WTC11 (cell line): ENCODE measurements at regions not wholly inside any gene's neighbourhood (a gene's known extent, or its start where the extent isn't known, plus 50 kb on each side); places are given as distances from the start of the nearest gene placed in this dataset.

Experiments
- ATAC-seq: fragments of 200-7000 bp; cut with Tn5 transposase; 2 replicates; pipeline ENCODE4 v1.10.0; 2021; ENCODE audit warnings: mild to moderate bottlenecking, moderate library complexity
- CTCF ChIA-PET: fragments of 300-600 bp; sonication (Branson Sonifier 250); formaldehyde crosslinking; loops from one replicate; lab custom pipeline; 2021; ENCODE audit warnings: antibody characterized with exemption; lab: Charles Lee
- POLR2A ChIA-PET: fragments of 350-600 bp; sonication (Branson Sonifier 250); formaldehyde crosslinking; loops from one replicate; lab custom pipeline; 2021; ENCODE audit warnings: antibody characterized with exemption; lab: Charles Lee
- DNase-seq: peaks from one replicate; pipeline ENCODE4 v3.0.0; 2021; ENCODE audit warnings: low spot score
- H3K27ac Mint-ChIP-seq: 2 replicates; pipeline ENCODE4 v1.8.0; 2021; ENCODE audit warnings: mixed read lengths
- H3K27me3 Mint-ChIP-seq: 2 replicates; pipeline ENCODE4 v1.8.0; 2021; ENCODE audit warnings: low read depth, mild to moderate bottlenecking, moderate library complexity, mixed read lengths
- H3K36me3 Mint-ChIP-seq: 2 replicates; pipeline ENCODE4 v1.8.0; 2021; ENCODE audit warnings: mixed read lengths
- H3K4me1 Mint-ChIP-seq: 2 replicates; pipeline ENCODE4 v1.8.0; 2022; ENCODE audit warnings: mixed read lengths
- H3K4me3 Mint-ChIP-seq: 2 replicates; pipeline ENCODE4 v1.8.0; 2021; ENCODE audit warnings: mild to moderate bottlenecking, moderate library complexity, mixed read lengths
- H3K9me3 Mint-ChIP-seq: 2 replicates; pipeline ENCODE4 v1.8.0; 2021; ENCODE audit warnings: mixed read lengths
- ATF1 ChIP-seq: sonication (generic); formaldehyde crosslinking; IDR thresholded peaks from 2 replicates; pipeline ENCODE4 v1.8.1; 2023; ENCODE audit warnings: mild to moderate bottlenecking, moderate library complexity, missing genetic modification reagents
- CREM ChIP-seq: sonication (generic); formaldehyde crosslinking; IDR thresholded peaks from 2 replicates; pipeline ENCODE4 v1.8.1; 2022; ENCODE audit warnings: mild to moderate bottlenecking, missing genetic modification reagents, moderate library complexity
- E2F1 ChIP-seq: sonication (generic); formaldehyde crosslinking; IDR thresholded peaks from 2 replicates; pipeline ENCODE4 v1.8.0; 2022; ENCODE audit warnings: mild to moderate bottlenecking, missing genetic modification reagents
- ELF4 ChIP-seq: sonication (generic); formaldehyde crosslinking; IDR thresholded peaks from 2 replicates; pipeline ENCODE4 v1.8.1; 2022; ENCODE audit warnings: low read depth, mild to moderate bottlenecking, moderate library complexity, missing genetic modification reagents
- EMX1 ChIP-seq: fragments of 250-450 bp; sonication (Bioruptor Pico); IDR thresholded peaks from 2 replicates; pipeline ENCODE4 v1.8.0; 2021; ENCODE audit warnings: mild to moderate bottlenecking
- FOXP1 ChIP-seq: sonication (generic); formaldehyde crosslinking; IDR thresholded peaks from 2 replicates; pipeline ENCODE4 v1.8.0; 2022; ENCODE audit warnings: missing genetic modification reagents, mild to moderate bottlenecking, moderate library complexity, borderline replicate concordance
- NFE2L1 ChIP-seq: sonication (generic); formaldehyde crosslinking; IDR thresholded peaks from 2 replicates; pipeline ENCODE4 v1.8.1; 2023; ENCODE audit warnings: missing genetic modification reagents
- NR1H2 ChIP-seq: sonication (generic); formaldehyde crosslinking; IDR thresholded peaks from 2 replicates; pipeline ENCODE4 v1.9.0; 2021; ENCODE audit warnings: mild to moderate bottlenecking, moderate library complexity, missing genetic modification reagents
- OVOL2 ChIP-seq: fragments of 250-450 bp; sonication (Bioruptor Pico); IDR thresholded peaks from 2 replicates; pipeline ENCODE4 v1.9.0; 2021; ENCODE audit warnings: mild to moderate bottlenecking, borderline replicate concordance
- PRRX2 ChIP-seq: fragments of 250-450 bp; sonication (Bioruptor Pico); IDR thresholded peaks from 2 replicates; pipeline ENCODE4 v1.8.0; 2021; ENCODE audit warnings: mild to moderate bottlenecking
- RELA ChIP-seq: sonication (generic); formaldehyde crosslinking; IDR thresholded peaks from 2 replicates; pipeline ENCODE4 v1.8.1; 2022; ENCODE audit warnings: missing genetic modification reagents, mild to moderate bottlenecking, borderline replicate concordance
- SP1 ChIP-seq: sonication (generic); formaldehyde crosslinking; conservative IDR thresholded peaks from 2 replicates; pipeline ENCODE4 v1.8.1; 2022; ENCODE audit warnings: missing genetic modification reagents
- TP53 ChIP-seq: sonication (generic); formaldehyde crosslinking; IDR thresholded peaks from 2 replicates; pipeline ENCODE4 v1.8.1; 2023; ENCODE audit warnings: mild to moderate bottlenecking, missing genetic modification reagents
- USF1 ChIP-seq: sonication (generic); formaldehyde crosslinking; IDR thresholded peaks from 2 replicates; pipeline ENCODE4 v1.8.0; 2022; ENCODE audit warnings: mild to moderate bottlenecking, missing genetic modification reagents
- USF2 ChIP-seq: sonication (generic); formaldehyde crosslinking; IDR thresholded peaks from 2 replicates; pipeline ENCODE4 v1.8.1; 2023; ENCODE audit warnings: mild to moderate bottlenecking, missing genetic modification reagents, moderate library complexity
- ZNF138 ChIP-seq: sonication (generic); formaldehyde crosslinking; conservative IDR thresholded peaks from 2 replicates; pipeline ENCODE4 v1.8.1; 2022; ENCODE audit warnings: mild to moderate bottlenecking, moderate library complexity, missing genetic modification reagents
- ZNF317 ChIP-seq: sonication (generic); formaldehyde crosslinking; IDR thresholded peaks from 2 replicates; pipeline ENCODE4 v1.8.1; 2023; ENCODE audit warnings: low read depth, mild to moderate bottlenecking, moderate library complexity, missing genetic modification reagents, borderline replicate concordance
- ZNF425 ChIP-seq: fragments of 250-450 bp; sonication (Bioruptor Pico); conservative IDR thresholded peaks from 2 replicates; pipeline ENCODE4 v1.9.0; 2021; ENCODE audit warnings: mild to moderate bottlenecking
- TF ChIP-seq, protein P1 (sequence below): sonication (generic); formaldehyde crosslinking; IDR thresholded peaks from 2 replicates; pipeline ENCODE4 v1.8.1; 2023; ENCODE audit warnings: mild to moderate bottlenecking, missing genetic modification reagents
- TF ChIP-seq, protein P2 (sequence below): sonication (generic); formaldehyde crosslinking; IDR thresholded peaks from 2 replicates; pipeline ENCODE4 v1.8.1; 2022; ENCODE audit warnings: low read depth, mild to moderate bottlenecking, moderate library complexity, missing genetic modification reagents, borderline replicate concordance
- TF ChIP-seq, protein P3 (sequence below): sonication (generic); formaldehyde crosslinking; IDR thresholded peaks from 2 replicates; pipeline ENCODE4 v1.8.0; 2022; ENCODE audit warnings: mild to moderate bottlenecking, missing genetic modification reagents
- TF ChIP-seq, protein P4 (sequence below): fragments of 250-450 bp; sonication (Bioruptor Pico); IDR thresholded peaks from 2 replicates; pipeline ENCODE4 v1.9.0; 2021; ENCODE audit warnings: moderate library complexity, mild to moderate bottlenecking, inconsistent platforms, borderline replicate concordance
- TF ChIP-seq, protein P5 (sequence below): sonication (generic); formaldehyde crosslinking; conservative IDR thresholded peaks from 2 replicates; pipeline ENCODE4 v1.8.1; 2022; ENCODE audit warnings: mild to moderate bottlenecking, missing genetic modification reagents

DNA sequence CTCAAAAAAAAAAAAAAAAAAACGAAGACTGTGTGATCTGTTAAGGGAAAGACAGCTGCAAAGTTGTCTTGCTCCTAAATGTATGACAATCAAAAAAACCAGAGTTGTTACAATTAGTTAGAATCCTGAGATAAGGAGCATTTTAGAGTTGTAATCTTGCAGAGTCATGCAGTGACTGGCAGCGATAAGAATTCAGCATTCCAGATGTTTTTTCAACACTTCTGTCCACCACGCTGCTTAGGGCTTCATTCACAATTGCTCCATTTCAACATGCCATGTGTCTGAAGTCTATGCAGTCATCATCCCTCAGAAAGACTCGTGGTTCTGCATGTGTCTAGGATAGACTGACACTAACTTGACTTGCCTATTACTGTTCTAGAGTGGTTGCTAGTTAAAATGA lies 102.4 kb upstream of the BACE2 start:
- ChIA-PET CTCF (no interaction called here), POLR2A (no interaction called here)
- no peak for DNase-seq
- no peak overlapping the region for H3K4me3 Mint-ChIP-seq
- H3K27me3 Mint-ChIP-seq, result peaks cover 7% of the 10 kb centered on the region
- no peak overlapping the region for H3K27ac Mint-ChIP-seq
- ATAC-seq, result no peak
- H3K4me1 Mint-ChIP-seq, result peaks cover 26% of the 10 kb centered on the region
- H3K9me3 Mint-ChIP-seq, result peaks cover 6% of the 10 kb centered on the region
- TF ChIP-seq, protein P1, sequence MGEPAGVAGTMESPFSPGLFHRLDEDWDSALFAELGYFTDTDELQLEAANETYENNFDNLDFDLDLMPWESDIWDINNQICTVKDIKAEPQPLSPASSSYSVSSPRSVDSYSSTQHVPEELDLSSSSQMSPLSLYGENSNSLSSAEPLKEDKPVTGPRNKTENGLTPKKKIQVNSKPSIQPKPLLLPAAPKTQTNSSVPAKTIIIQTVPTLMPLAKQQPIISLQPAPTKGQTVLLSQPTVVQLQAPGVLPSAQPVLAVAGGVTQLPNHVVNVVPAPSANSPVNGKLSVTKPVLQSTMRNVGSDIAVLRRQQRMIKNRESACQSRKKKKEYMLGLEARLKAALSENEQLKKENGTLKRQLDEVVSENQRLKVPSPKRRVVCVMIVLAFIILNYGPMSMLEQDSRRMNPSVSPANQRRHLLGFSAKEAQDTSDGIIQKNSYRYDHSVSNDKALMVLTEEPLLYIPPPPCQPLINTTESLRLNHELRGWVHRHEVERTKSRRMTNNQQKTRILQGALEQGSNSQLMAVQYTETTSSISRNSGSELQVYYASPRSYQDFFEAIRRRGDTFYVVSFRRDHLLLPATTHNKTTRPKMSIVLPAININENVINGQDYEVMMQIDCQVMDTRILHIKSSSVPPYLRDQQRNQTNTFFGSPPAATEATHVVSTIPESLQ (CRISPR knock-in tag), result no peak
- TF ChIP-seq USF1, result no peak
- no peak for TF ChIP-seq USF2
- no peak for TF ChIP-seq E2F1 (CRISPR knock-in tag)
- no peaks in the 10 kb centered on the region for H3K36me3 Mint-ChIP-seq

DNA sequence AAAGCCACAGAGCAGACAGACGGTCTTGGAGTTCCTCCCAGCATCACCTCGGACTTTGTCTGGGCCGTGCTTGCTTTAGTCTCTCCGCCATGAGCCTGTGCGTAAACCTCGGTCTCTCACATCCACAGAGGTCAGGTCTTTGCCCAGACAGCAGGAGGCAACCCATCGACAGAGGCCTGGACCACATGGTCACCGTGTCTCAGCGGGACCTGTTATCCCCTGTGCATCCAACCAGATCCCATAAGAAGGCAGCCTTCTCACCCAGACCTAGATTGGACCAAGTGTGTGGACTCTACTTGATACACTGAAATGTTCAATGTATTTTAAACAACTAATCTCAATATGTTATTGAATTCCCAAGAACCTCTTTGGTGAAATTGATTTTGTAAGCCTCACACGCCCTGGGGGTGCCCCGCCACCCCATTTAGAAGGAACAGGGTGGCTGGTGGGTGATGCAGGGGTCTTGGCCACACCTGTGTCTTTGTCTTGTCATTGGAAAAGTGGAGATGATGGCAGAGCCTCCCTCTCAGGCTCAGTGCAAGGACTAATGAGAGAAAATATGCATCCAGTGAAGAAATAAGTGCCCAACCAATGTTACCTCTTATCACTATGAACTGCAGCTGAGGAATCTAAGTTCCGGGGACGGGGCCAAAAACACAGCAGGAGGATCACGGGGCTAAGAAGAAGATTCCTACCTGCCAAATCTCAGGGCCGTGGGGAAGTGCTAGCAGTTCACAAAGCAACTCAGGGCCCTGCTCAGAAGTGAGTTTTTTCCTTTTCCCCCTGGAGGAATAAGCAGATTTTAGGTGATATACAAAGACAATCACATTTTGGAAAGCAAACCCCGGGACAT lies 101.6 kb upstream of the BACE2 start:
- Mint-ChIP-seq H3K36me3 (no peaks in the 10 kb centered on the region), H3K9me3 (no peaks in the 10 kb centered on the region), H3K4me1 (peaks cover 26% of the 10 kb centered on the region), H3K27me3 (peaks cover 7% of the 10 kb centered on the region), H3K27ac (no peak overlapping the region), H3K4me3 (no peak overlapping the region)
- no peak for DNase-seq
- TF ChIP-seq, protein P2, sequence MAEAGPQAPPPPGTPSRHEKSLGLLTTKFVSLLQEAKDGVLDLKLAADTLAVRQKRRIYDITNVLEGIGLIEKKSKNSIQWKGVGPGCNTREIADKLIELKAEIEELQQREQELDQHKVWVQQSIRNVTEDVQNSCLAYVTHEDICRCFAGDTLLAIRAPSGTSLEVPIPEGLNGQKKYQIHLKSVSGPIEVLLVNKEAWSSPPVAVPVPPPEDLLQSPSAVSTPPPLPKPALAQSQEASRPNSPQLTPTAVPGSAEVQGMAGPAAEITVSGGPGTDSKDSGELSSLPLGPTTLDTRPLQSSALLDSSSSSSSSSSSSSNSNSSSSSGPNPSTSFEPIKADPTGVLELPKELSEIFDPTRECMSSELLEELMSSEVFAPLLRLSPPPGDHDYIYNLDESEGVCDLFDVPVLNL (CRISPR knock-in tag), result no peak
- TF ChIP-seq RELA (no peak), OVOL2 (CRISPR knock-in tag) (no peak), NFE2L1 (CRISPR knock-in tag) (no peak), SP1 (CRISPR knock-in tag) (no peak), USF1 (no peak), TP53 (CRISPR knock-in tag) (no peak), ELF4 (CRISPR knock-in tag) (no peak), EMX1 (CRISPR knock-in tag) (no peak), ATF1 (CRISPR knock-in tag) (no peak), ZNF425 (CRISPR knock-in tag) (no peak), FOXP1 (CRISPR knock-in tag) (no peak), ZNF317 (no peak), ZNF138 (CRISPR knock-in tag) (no peak), PRRX2 (CRISPR knock-in tag) (no peak), NR1H2 (no peak), CREM (CRISPR knock-in tag) (no peak)
- TF ChIP-seq, protein P3, sequence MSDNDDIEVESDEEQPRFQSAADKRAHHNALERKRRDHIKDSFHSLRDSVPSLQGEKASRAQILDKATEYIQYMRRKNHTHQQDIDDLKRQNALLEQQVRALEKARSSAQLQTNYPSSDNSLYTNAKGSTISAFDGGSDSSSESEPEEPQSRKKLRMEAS (CRISPR knock-in tag), result no peak
- TF ChIP-seq, protein P4, sequence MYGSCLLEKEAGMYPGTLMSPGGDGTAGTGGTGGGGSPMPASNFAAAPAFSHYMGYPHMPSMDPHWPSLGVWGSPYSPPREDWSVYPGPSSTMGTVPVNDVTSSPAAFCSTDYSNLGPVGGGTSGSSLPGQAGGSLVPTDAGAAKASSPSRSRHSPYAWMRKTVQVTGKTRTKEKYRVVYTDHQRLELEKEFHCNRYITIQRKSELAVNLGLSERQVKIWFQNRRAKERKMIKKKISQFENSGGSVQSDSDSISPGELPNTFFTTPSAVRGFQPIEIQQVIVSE (CRISPR knock-in tag), result no peak
- TF ChIP-seq, protein P5, sequence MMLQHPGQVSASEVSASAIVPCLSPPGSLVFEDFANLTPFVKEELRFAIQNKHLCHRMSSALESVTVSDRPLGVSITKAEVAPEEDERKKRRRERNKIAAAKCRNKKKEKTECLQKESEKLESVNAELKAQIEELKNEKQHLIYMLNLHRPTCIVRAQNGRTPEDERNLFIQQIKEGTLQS (CRISPR knock-in tag), result no peak
- ATAC-seq, result no peak
- CTCF ChIA-PET, result no interaction called here
- POLR2A ChIA-PET, result no interaction called here
